DND-41 (cell line): ENCODE measurements at regions not wholly inside any gene's neighbourhood (a gene's known extent, or its start where the extent isn't known, plus 50 kb on each side); places are given as distances from the start of the nearest gene placed in this dataset.

ENCODE experiments used
- ATAC-seq: fragments of 200-7000 bp; cut with Tn5 transposase; 3 replicates; pipeline ENCODE4 v1.9.1; 2021; ENCODE audit warnings: low read depth; ENCODE audit not compliant: insufficient read depth
- DNase-seq: peaks from one replicate; pipeline ENCODE4 v3.0.0-alpha.2; 2020
- H2AFZ ChIP-seq: 2 replicates; pipeline ENCODE4 v1.6.0; 2012; ENCODE audit warnings: low read depth, low read length
- H3K27ac ChIP-seq: 2 replicates; pipeline ENCODE4 v1.5.1; 2012; ENCODE audit warnings: low read length, inconsistent platforms
- H3K27me3 ChIP-seq: fragments of 200-600 bp; sonication (generic); 2 replicates; pipeline ENCODE4 v1.6.0; 2012; ENCODE audit warnings: low read length, mild to moderate bottlenecking, inconsistent platforms; ENCODE audit not compliant: insufficient read depth, poor library complexity
- H3K36me3 ChIP-seq: 2 replicates; pipeline ENCODE4 v1.5.1; 2012; ENCODE audit warnings: low read length, inconsistent platforms; ENCODE audit not compliant: insufficient read depth
- H3K4me1 ChIP-seq: 2 replicates; pipeline ENCODE4 v1.5.1; 2012; ENCODE audit warnings: mild to moderate bottlenecking, low read length; ENCODE audit not compliant: insufficient read depth
- H3K4me2 ChIP-seq: 2 replicates; pipeline ENCODE4 v1.6.0; 2012; ENCODE audit warnings: mild to moderate bottlenecking, moderate library complexity, low read length, inconsistent platforms; ENCODE audit not compliant: insufficient read depth
- H3K4me3 ChIP-seq, 2 experiments: fragments of 200-600 bp in 1 of 2; shearing (Covaris generic) in 1 of 2; 2 replicates each; pipeline ENCODE4 v1.5.1; 2012 to 2016; ENCODE audit warnings: inconsistent platforms in 2 of 2, low read length in 2 of 2, mild to moderate bottlenecking in 2 of 2, low read depth in 1 of 2, moderate library complexity in 1 of 2
- H3K79me2 ChIP-seq: 2 replicates; pipeline ENCODE4 v1.6.0; 2012; ENCODE audit warnings: low read length, inconsistent platforms; ENCODE audit not compliant: insufficient read depth
- H3K9ac ChIP-seq: 2 replicates; pipeline ENCODE4 v1.6.0; 2012; ENCODE audit warnings: low read depth, mild to moderate bottlenecking, inconsistent platforms, low read length, moderate library complexity
- H3K9me3 ChIP-seq: 2 replicates; pipeline ENCODE4 v1.5.1; 2012; ENCODE audit warnings: low read length, moderate library complexity, mild to moderate bottlenecking, inconsistent platforms; ENCODE audit not compliant: insufficient read depth, severe bottlenecking
- H4K20me1 ChIP-seq: 2 replicates; pipeline ENCODE4 v1.6.0; 2012; ENCODE audit warnings: low read length; ENCODE audit not compliant: insufficient read depth
- CTCF ChIP-seq: IDR thresholded peaks from 2 replicates; pipeline ENCODE4 v1.5.1; 2012; ENCODE audit warnings: borderline replicate concordance, low read length, moderate library complexity, mild to moderate bottlenecking; ENCODE audit not compliant: poor library complexity, severe bottlenecking; ENCODE audit errors: extremely low read depth
- EZH2 ChIP-seq: IDR thresholded peaks from 3 replicates; pipeline ENCODE4 v1.6.1; 2012; ENCODE audit warnings: borderline replicate concordance, low read depth, mild to moderate bottlenecking, moderate library complexity, low read length, inconsistent platforms; ENCODE audit not compliant: severe bottlenecking

DNA sequence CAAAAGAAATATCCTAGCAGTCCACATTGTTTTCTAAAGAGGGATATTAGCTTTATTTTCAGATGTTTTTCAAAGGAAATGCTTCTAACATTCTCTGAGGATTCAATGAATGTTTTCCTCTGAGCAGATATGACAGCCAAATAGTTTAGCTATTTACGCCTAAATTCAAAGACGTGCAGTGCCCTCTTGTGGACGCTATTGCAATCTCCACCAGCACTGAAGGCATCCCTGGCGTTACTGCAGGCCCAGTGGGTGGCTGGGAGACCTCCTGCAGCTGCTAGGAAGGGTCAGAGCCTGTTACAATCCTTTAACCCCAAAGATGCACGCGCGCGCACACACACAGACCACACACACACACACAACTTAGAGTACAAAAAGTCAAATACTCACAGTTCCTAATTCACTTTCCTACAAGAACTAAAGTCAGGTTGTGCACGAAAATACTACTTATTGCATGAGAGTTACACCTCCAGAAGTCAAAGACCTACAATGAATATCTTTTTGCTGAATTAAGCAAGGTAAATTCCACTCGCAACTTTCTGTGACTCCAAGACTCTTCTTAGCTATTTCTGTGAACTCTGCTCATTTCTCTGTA lies 589.3 kb upstream of the TMEM132C start:
- no peak overlapping the region for H3K4me2 ChIP-seq
- H3K9me3 ChIP-seq = no peaks in the 10 kb centered on the region
- no peaks in the 10 kb centered on the region for H3K27me3 ChIP-seq
- H3K9ac ChIP-seq = no peak overlapping the region
- H4K20me1 ChIP-seq = no peaks in the 10 kb centered on the region
- no peaks in the 10 kb centered on the region for H3K4me1 ChIP-seq
- ATAC-seq (peak; percentile 63; the same call in 1 of the 3 replicates), DNase-seq (peak; percentile 51)
- TF ChIP-seq EZH2 (no peak), CTCF (peak; percentile 84)
- no peak overlapping the region for H2AFZ ChIP-seq
- no peaks in the 10 kb centered on the region for H3K79me2 ChIP-seq
- H3K4me3 ChIP-seq = no peak overlapping the region
- H3K36me3 ChIP-seq = no peaks in the 10 kb centered on the region
- H3K27ac ChIP-seq = no peak overlapping the region

DNA sequence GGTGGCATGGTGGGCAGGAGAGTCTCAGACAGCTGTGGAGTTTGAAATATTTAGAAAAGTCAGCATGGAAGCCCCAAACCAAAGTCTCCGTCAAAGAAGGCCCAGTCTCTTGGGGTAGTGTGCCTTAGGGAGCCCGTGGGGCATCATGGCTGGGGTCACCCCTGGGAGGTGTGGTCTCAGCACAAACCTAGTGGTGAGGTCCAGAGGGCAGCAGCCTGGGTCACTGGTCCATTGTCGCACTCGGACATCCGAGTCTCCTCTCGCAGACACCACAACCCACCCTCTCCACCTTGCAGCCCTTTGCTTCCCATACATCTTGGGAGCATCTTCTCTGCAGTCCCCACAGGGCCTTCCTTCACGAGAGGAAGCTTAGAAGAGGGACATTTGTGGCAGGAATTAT lies 588.0 kb upstream of the TMEM132C start:
- Histone ChIP-seq H3K36me3 (no peaks in the 10 kb centered on the region), H2AFZ (no peak overlapping the region), H3K27me3 (no peaks in the 10 kb centered on the region), H3K4me3 (no peak overlapping the region), H3K9ac (no peak overlapping the region), H3K4me2 (no peak overlapping the region), H3K79me2 (no peaks in the 10 kb centered on the region), H4K20me1 (no peaks in the 10 kb centered on the region), H3K9me3 (no peaks in the 10 kb centered on the region), H3K4me1 (no peaks in the 10 kb centered on the region), H3K27ac (no peak overlapping the region)
- TF ChIP-seq CTCF = no peak
- no peak for TF ChIP-seq EZH2
- ATAC-seq = no peak
- no peak for DNase-seq

- Histone ChIP-seq H3K27me3 (no peaks in the 10 kb centered on the region), H4K20me1 (no peaks in the 10 kb centered on the region), H3K27ac (no peak overlapping the region), H3K79me2 (no peaks in the 10 kb centered on the region), H2AFZ (no peak overlapping the region), H3K4me3 (no peak overlapping the region), H3K4me2 (no peak overlapping the region), H3K4me1 (no peaks in the 10 kb centered on the region), H3K9ac (no peak overlapping the region), H3K36me3 (no peaks in the 10 kb centered on the region), H3K9me3 (no peaks in the 10 kb centered on the region)
- DNase-seq (no peak), ATAC-seq (no peak)
- TF ChIP-seq CTCF (no peak), EZH2 (no peak)
Measured at GRCh38 chr12:127680516-127680915, 586.5 kb upstream of the TMEM132C start.
